Keratinocyte (primary cell): ENCODE measurements at regions not wholly inside any gene's neighbourhood (a gene's known extent, or its start where the extent isn't known, plus 50 kb on each side); places are given as distances from the start of the nearest gene placed in this dataset.

Experiments
- EZH2 ChIP-seq: IDR thresholded peaks from one replicate; pipeline ENCODE4 v1.6.1; 2012; ENCODE audit warnings: inconsistent platforms, mild to moderate bottlenecking, low read length, moderate library complexity
- TF ChIP-seq, protein P1 (sequence below), 3 experiments: IDR thresholded peaks in 1 of 3; conservative IDR thresholded peaks in 1 of 3; optimal IDR thresholded peaks in 1 of 3; 2 replicates in 2 of 3; 3 replicates in 1 of 3; pipeline versions ENCODE3 to v1.5.1; 2011; ENCODE audit warnings: low read length in 3 of 3, mild to moderate bottlenecking in 3 of 3, moderate library complexity in 2 of 3, control low read depth in 1 of 3, inconsistent platforms in 1 of 3; ENCODE audit not compliant: insufficient read depth in 2 of 3; ENCODE audit errors: extremely low read depth in 1 of 3

DNA sequence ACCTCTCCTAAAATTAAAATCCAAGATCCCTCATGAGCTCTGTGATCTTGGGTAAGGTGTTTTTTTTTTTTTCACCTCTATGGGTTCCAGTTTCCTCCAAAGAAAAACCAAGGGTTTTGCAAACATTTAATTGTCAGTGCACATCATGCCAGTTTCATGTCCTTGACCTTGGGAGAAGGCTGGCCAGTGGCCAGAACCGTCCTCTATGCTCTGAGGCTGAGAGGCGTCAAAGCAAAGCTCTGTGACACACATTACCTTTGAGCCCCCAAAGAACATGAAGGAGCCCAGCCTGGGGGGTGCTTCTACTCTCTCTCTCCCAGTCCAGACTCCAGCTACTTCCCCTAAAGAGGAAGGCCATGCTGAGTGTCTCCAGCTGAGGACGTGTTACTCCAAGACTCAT lies 145.5 kb upstream of the TMEM132C start:
- TF ChIP-seq, protein P1, sequence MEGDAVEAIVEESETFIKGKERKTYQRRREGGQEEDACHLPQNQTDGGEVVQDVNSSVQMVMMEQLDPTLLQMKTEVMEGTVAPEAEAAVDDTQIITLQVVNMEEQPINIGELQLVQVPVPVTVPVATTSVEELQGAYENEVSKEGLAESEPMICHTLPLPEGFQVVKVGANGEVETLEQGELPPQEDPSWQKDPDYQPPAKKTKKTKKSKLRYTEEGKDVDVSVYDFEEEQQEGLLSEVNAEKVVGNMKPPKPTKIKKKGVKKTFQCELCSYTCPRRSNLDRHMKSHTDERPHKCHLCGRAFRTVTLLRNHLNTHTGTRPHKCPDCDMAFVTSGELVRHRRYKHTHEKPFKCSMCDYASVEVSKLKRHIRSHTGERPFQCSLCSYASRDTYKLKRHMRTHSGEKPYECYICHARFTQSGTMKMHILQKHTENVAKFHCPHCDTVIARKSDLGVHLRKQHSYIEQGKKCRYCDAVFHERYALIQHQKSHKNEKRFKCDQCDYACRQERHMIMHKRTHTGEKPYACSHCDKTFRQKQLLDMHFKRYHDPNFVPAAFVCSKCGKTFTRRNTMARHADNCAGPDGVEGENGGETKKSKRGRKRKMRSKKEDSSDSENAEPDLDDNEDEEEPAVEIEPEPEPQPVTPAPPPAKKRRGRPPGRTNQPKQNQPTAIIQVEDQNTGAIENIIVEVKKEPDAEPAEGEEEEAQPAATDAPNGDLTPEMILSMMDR (optimal IDR thresholded peaks at IDR 0.05 in 1 of 3, IDR thresholded peaks at IDR 0.05 in 1 of 3, conservative IDR thresholded peaks at IDR 0.05 in 1 of 3; ENCODE audit: extremely low read depth in 1 of 3, insufficient read depth in 2 of 3, low read length in 3 of 3) = no peak
- TF ChIP-seq EZH2 = no peak
